GM11168 (cell line): ENCODE measurements at regions not wholly inside any gene's neighbourhood (a gene's known extent, or its start where the extent isn't known, plus 50 kb on each side); places are given as distances from the start of the nearest gene placed in this dataset.
"Not testable (repeated sequence)": the region's sequence is repeated elsewhere in the genome, so short reads cannot be mapped to it uniquely, and the experiment has no call there.

Experiments used
- in situ Hi-C: fragments of 300-500 bp; cut with MboI; formaldehyde crosslinking; loops from one replicate; pipeline ENCODE4 v1.12.0; 2022; ENCODE audit warnings: low sequenced_read_pairs; ENCODE audit not compliant: unreplicated experiment

DNA sequence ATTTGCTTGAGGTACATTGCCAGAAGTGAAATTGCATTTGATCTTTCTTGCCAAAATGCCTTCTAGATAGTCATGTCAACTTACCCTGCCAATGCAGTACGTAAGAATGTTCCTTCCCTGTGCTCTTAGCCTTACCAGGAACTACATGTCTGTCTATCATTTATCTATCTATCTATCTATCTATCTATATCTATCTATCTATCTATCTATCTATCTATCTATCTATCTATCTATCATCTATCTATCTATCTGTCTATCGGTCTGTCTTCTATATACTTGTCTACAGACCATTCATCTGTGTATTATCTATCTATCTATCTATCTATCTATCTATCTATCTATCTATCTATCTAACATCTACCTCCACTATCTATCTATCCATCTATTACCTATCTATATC lies 456.9 kb upstream of the MKI67 start:
- in situ Hi-C loops: not testable (repeated sequence)

DNA sequence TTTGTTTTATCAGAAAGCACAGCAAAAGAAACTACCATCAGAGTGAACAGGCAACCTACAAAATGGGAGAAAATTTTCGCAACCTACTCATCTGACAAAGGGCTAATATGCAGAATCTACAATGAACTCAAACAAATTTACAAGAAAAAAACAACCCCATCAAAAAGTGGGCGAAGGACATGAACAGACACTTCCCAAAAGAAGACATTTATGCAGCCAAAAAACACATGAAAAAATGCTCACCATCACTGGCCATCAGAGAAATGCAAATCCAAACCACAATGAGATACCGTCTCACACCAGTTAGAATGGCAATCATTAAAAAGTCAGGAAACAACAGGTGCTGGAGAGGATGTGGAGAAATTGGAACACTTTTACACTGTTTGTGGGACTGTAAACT lies 460.4 kb upstream of the MKI67 start:
- in situ Hi-C loops: not testable (repeated sequence)

DNA sequence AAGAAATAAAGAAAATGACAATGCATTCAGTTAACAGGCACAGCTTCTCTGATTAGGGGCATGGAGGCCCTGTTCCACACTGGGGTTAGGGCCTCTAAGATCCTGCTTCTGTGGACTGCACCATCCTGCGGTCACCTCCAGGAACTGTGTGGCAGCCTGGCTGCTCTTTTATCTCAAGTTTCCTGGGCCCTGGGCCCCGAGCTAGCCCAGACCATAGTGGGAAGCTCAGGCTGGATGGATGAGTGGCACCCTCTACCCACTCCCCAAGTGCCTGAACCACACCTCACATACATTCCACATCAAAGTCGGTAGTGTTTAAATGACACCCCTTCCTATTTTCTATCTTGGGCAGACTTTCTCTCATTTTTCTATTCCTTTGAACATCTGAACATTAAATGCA lies 461.5 kb upstream of the MKI67 start:
- in situ Hi-C loops: no loop called here

DNA sequence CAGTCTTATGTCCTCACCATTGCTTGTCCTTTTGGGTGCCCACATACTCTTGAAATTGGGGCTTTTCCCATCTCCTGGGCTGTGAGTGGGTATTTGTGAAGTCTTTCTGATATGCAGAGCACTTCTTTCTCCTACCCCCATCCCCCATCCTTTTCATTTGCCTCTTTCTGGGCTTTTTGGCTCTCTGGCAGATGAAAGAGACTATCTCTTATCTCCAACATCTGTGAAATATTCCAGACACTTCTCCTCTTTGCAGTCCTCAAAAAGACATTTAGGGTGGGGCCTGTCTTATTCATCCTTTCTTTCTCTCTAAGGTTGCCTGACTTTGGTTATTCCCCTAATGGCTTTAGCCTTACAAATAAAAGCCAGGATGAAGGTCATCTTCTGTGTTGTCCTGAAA lies 462.2 kb upstream of the MKI67 start:
- in situ Hi-C loops: no loop called here

DNA sequence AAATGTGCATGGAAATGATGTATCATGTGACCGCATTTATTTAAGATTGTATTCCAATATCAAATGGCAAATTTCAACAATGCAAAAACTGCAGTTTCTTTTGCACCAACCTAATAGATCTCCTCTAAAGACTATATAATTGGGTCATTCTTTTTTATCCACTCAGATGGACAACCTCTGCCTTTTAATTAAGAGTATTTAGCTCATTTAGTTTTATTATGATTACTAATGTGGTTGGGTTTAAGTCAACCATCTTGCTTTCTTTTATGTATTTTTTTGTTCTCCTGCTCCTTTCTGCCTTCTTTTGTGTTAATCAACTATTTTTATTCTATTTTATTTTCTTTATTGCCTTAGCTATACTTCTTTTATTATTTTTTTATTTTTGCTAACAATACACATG lies 468.5 kb upstream of the MKI67 start:
- in situ Hi-C loops: no loop called here

DNA sequence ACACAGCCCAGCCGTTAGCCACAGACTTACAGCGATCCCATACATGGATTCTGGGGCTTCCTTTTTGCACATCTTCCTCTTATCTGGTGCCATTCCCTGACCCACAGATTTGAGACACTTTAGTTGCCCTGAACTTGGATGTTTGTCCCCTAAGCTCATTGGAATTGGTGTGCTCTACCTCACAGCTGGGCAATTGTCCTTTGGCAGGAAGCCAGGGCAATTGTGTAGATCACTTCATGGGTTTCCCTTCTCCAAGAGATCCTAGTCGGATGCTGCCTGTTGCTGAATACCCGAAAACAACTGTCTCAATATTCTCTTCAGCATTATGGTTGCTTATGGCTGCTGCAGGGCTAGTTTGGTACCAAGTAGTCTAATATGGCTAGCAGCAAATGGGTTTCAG lies 470.7 kb upstream of the MKI67 start:
- in situ Hi-C loops: no loop called here

DNA sequence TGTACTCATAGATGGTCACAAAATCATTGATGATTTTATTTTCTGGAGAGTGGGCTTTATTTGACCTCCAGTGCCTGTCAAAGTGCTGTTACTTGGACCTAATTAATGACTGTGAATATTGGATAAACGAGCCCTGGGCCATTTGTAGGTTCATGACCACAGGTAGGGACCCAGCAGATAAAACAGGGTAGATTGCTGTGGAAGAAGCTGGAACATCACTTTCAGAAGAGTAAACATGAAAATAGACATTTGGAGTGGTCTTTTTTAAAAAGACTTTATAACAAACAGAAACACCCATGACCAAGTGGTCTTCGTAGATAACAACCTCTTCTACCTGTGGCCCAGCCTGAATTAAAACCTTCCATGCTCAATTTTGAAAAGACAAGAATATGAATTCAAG lies 472.8 kb upstream of the MKI67 start:
- in situ Hi-C loops: no loop called here

DNA sequence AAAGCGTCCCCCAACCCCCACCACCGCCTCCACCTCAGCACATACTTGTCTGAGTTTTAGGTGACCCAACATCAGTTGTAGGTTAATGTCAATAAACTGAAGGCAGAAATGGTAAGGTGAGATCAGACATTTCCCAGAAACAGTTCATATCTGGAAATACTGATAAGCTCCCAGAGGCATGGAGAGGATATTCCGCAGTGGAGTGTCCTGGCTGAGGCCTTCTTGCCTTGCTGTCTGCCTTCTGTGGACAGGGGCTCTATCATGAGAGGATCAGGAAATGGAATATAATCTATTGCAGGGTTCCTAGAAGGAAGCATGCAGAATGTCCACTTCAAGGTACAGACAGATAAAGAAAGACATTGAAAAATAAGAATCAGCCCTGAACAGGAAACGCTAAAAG lies 473.3 kb upstream of the MKI67 start:
- in situ Hi-C loops: no loop called here

DNA sequence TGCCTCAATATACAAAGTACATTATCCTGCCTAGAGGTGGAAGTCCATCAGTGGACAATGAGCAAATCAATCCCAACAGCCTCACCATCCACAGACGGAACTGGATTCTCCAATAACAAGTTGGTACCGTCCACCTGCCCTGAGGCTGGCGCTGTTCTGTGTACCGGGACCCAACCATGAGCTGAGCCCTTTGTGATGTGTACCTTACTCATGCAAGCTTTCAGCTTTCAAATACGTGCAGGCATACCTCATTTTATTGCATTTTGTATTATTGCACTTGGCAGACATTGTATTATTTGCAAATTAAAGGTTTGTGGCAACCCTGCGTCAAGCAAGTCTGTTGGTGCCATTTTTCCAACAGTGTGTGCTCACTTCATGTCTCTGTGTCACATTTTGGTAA lies 476.0 kb upstream of the MKI67 start:
- in situ Hi-C loops: no loop called here

DNA sequence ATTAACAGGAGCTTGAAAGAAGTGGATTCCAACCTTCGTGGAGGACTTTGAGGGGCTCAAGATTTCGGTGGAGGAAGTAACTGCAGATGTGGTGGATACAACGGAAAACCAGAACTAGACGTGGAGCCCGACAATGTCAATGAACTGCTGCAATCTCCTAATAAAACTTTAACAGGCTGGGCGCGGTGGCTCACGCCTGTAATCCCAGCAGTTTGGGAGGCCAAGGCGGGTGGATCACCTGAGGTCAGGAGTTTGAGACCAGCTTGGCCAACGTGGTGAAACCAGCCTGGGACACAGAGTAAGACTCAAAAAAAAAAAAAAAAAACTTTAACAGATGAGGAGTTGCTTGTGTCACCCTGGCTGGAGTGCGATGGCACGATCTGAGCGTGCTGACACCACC lies 477.8 kb upstream of the MKI67 start:
- in situ Hi-C loops: no loop called here

DNA sequence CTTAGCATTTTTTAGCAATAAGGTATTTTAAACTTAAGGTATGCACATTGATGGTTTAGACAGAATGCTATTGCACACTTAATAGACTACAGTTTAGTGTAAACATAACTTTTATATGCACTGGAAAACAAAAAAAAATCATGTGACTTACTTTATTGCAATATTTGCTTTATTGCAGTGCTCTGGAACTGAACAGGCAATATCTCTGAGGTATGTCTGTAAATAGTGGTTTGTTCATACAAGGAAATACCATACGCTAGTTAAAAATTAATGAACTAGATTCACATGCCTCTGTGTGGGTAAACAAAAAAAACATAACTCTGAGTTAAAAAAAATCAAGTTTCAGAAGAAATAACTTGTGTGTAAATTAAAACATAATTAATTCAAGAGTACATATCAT lies 479.0 kb upstream of the MKI67 start:
- in situ Hi-C loops: no loop called here

DNA sequence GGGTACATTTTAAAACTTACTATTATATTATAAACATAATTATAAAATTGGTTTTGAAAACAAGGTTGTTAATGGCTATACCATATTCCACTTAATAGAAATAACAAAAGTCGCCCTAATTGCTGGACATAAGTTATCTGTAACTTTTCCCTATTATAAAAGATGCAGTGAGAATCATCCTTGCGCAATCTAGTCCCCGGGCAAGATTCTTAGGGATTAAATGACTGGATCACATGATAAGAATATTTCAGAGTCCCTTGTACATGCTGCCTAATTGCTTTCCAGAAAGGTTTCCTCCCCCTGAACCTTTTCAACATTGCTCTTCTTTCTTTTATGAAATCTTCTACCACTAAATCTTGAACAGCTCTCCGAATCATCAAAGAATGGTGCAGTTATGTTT lies 479.8 kb upstream of the MKI67 start:
- in situ Hi-C loops: no loop called here

DNA sequence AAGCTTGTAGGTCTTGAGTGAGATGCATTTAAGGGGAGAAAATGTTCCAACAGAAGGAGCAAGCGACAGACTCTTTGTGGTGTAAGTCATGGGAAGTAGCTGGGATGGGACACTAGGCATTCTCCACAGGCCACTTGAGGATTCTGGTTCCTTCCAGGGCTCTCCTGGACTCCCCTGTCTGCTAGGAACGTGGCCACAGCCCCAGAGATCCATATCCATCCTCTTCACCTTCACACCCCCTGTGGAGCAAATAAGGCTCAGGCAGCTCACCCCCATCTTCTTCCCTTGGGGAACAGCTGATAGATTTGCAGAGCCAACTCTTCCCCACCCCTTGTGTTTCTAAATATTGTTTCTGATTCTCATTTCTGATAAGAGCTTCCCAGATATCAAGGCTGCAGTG lies 482.6 kb upstream of the MKI67 start:
- in situ Hi-C loops: no loop called here

DNA sequence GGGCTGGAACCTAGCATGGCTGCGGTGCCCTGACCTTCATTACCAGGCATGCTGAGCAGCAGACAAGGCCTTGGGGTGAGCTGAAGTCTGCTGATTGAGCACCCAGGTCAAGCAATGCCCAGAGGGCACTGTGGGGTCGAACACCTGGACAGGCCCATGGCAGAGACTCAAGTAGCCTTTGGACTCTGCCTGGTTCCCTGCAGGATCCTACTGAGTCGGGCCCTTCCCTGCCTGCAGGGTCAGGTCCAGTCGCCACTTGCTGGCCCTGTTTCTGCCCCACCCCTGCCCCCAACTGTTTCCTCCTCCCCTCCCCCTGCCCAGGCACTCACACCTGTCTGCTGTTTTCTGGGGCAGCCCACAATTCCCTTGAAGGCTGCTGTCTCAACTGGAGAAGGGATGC lies 483.2 kb upstream of the MKI67 start:
- in situ Hi-C loops: no loop called here

DNA sequence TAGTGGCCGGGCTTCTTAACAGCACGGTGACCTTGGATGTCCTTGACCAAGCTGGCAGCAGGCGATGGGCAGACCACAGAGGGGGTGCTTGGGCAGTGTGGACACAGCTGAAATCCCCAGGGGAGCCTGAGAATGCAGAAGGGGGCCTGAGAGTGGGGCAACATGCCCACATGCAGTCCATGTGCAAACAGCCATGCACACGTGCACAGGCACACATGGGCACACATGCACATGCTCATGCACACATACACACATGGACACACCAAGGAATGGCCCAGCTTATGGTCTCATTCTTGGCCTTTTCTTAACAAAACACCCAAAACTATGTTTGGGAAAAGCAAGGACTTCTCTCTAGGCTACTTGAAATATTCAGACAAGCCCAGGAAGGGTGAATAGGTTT lies 483.9 kb upstream of the MKI67 start:
- in situ Hi-C loops: no loop called here

DNA sequence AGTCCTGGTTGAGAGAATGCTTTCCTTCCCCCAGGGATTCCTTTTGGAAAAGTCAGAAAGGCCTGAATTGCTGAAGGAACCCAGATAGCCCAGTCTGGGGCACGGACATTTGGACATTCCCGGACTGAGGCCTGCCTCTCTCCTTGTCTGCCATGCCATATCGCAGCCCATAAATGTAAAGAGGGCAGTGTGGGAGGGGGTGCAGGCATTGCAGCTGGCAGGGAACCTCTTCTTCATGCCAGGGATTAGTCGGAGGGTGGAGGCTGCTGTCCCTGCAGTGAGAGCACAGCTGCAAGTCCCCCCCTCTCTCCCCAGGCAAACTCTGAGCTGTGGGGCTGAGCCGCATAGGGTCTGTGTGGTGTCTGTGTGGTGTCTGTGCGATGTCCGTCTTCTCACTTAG lies 486.0 kb upstream of the MKI67 start:
- in situ Hi-C loops: no loop called here

DNA sequence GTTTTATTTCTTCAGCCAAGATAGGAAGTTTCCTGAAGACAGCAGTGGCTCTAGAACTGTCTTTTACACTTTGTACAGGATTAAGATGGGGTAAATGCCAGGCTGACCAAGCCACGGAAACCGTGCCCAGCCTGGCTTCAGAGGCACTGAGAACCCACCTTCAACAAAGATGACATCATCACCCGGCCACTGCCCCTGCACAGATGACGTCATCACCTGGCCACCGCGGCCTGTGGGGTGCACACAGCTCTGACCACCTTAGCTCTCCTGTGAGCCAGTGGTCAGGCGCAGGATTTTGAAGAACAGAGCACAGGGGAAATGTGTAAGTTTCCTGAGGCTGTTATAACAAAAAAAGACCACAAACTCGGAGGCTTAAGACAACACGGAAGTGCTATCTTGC lies 486.4 kb upstream of the MKI67 start:
- in situ Hi-C loops: no loop called here

DNA sequence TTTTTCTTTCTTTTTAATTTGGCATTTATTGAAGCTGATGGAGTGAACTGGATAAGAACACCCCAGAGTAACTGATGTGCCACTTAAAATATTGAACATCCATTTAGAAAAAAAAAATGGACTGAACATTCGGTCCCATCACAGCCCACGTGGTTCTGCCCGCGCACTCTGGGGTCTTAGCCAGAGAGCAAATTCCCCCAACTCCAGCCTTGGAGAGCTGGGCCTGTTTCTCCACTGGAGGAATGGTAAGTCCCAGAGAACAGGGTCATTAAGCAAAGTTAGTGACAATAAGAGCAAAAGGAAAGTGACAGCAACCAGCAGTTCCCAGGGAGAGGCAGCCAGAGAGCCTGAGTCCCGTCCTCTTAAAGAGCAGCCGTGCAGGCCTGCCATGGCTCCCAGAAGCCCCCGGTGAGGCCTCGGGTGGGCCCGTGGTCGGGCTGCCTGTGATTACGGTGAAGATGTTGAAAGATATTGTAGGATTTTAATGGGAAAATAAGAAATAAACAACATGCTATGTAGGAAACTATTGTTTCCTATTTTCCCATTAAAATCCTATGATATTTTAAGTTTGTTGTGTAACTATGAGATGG lies 487.9 kb upstream of the MKI67 start:
- in situ Hi-C loops: no loop called here

DNA sequence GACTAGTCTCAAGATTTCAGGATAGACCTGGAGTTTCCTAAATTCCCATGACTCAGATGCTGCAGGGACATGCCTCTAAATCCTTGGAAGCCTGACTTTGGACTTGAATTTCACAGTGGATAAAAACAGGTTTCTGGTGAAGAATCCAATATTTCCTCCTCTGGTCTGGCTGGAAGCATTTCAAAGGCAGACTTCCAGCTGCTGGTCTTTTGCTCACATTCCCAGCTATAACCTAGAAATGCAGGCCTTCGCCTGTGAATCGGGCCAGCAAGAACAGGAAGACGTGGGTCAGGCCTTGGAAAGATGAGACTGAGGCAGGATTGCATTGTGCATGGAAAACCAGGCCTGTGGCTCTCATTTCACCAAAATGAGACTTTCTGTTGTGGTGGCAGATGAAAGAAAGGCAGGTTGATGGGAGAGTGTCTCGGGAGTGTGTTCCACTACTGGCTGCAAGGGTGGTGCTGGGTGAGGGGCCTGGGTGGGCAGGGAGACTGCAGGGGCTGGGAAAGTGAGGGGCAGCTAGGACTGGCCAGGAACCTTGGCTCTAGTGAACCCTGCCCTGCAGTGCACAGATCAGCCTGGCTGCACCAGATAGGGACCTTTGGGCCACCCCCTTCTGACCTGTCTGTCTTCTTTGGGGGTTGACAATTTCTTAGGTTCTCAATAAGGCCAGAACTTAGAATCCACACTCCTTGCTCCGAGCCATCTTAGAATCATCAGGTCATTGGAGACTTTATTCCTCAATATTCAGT lies 488.8 kb upstream of the MKI67 start:
- in situ Hi-C loops: no loop called here

DNA sequence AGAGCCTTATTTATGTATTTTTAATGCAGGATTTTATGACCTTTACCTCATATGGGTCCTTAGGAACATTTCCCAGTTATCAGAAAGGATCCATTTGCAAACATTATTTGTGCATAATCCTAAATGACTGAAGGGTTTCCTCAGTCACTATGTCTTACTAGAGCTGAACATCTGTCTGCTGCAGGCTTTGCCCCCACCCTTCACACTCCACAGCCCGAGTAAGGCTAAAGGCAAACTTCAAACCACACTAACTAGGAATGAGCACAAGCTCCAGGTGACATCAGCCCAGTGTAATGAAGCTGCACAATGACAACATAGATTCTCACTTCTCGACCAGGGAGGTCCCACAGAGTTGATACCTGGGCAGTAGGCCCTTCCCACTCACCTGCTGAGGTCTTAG lies 491.3 kb upstream of the MKI67 start:
- in situ Hi-C loops: no loop called here

DNA sequence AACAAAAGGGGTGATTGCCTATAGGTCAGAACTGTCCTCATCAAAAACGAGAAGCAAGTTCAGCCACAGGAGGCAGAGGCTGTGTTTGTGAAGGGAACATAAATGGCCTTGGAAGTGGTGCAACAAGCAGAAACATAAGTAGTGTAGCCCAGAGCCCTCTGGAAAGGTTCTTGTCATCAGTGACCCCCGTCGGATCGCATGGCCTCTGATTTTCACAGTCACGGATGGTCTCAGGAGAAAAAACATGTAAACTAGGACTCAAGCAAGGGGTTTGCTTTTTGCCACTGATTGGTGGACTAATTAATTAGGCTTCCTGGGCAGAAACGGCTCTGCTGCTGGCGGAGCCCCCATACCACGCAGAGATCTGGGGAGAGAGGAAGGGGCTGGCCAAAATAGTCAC lies 496.5 kb upstream of the MKI67 start:
- in situ Hi-C loops: no loop called here

DNA sequence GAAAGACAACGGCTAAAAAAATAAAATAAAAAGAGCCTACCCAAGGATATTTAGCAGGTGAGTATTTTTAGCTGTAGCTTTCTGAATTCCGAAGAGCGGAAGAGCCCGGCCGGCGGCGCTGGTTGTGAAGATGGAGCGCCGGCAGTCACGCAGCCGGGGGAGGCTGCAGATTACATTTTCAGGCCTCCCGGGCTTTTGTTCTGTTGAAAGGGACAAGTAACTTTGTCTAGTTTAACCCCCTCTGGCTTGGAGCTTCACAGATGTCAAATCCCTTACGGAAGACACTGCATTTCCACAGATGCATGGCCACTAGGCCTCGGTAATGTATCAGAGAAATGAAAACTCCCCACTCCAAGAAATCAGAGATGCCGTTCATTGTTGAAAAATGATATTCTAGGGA lies 497.6 kb upstream of the MKI67 start:
- in situ Hi-C loops: no loop called here
